GM12878 (cell line): ENCODE measurements at regions not wholly inside any gene's neighbourhood (a gene's known extent, or its start where the extent isn't known, plus 50 kb on each side); places are given as distances from the start of the nearest gene placed in this dataset.

ENCODE experiments used
- ATAC-seq: fragments of 200-7000 bp; cut with Tn5 transposase; 3 replicates; pipeline ENCODE4 v1.9.1; 2020; ENCODE audit warnings: mild to moderate bottlenecking, moderate library complexity
- BruUV-seq: library from RNA; stranded (reverse); fragments of 400-500 nt; replicated peaks from 2 replicates; lab custom pipeline; 2021; lab: Mats Ljungman, UMichigan
- CTCF ChIA-PET: fragments of 300-600 bp; sonication (Branson Sonifier 250); formaldehyde crosslinking; extraction: SDS; loops from one replicate; lab custom pipeline; 2021; ENCODE audit warnings: inconsistent platforms; lab: Yijun Ruan, JAX
- POLR2A ChIA-PET: fragments of 350-600 bp; formaldehyde crosslinking; extraction: SDS; loops from one replicate; lab custom pipeline; 2021; ENCODE audit warnings: inconsistent platforms; lab: Charles Lee
- RAD21 ChIA-PET: fragments of 300-600 bp; sonication (Branson Sonifier 250); formaldehyde crosslinking; loops from one replicate; lab custom pipeline; 2023; ENCODE audit warnings: antibody characterized with exemption; ENCODE audit not compliant: unreplicated experiment; lab: Charles Lee
- SMC1A ChIA-PET: fragments of 300-600 bp; sonication (Branson Sonifier 250); formaldehyde crosslinking; loops from one replicate; lab custom pipeline; 2023; ENCODE audit not compliant: unreplicated experiment, uncharacterized antibody; lab: Charles Lee
- DNase-seq: peaks from one replicate; pipeline ENCODE4 v3.0.0-alpha.2; 2011; ENCODE audit warnings: low read depth, low spot score
- FAIRE-seq: peaks from 3 replicates; lab custom pipeline; 2011; peaks lifted over from hg19 to GRCh38; lab: Jason Lieb, UNC
- H2AFZ ChIP-seq: 2 replicates; pipeline ENCODE4 v1.6.0; 2011; ENCODE audit warnings: low read depth, low read length, control low read depth; ENCODE audit not compliant: control insufficient read depth
- H3K27ac ChIP-seq: 2 replicates; pipeline ENCODE4 v1.5.1; 2011; ENCODE audit warnings: control low read depth; ENCODE audit not compliant: control insufficient read depth, insufficient read depth
- H3K27me3 ChIP-seq, 2 experiments: replicated peaks in 1 of 2; 2 replicates each; pipeline versions ENCODE4 v1.6.0 to v1.6.1; 2011; ENCODE audit warnings: low read length in 1 of 2; ENCODE audit not compliant: control insufficient read depth in 2 of 2, insufficient read depth in 2 of 2
- H3K36me3 ChIP-seq, 2 experiments: 2 replicates each; pipeline ENCODE4 v1.5.1; 2011; ENCODE audit warnings: low read length in 1 of 2; ENCODE audit not compliant: control insufficient read depth in 2 of 2, insufficient read depth in 2 of 2
- H3K4me1 ChIP-seq: 2 replicates; pipeline ENCODE4 v1.6.1; 2011; ENCODE audit warnings: mild to moderate bottlenecking, low read length, moderate library complexity, mixed read lengths; ENCODE audit not compliant: control insufficient read depth, insufficient read depth
- H3K4me2 ChIP-seq: 2 replicates; pipeline ENCODE4 v1.6.0; 2011; ENCODE audit warnings: control low read depth; ENCODE audit not compliant: control insufficient read depth, insufficient read depth
- H3K4me3 ChIP-seq: fragments of 200-600 bp; sonication (generic); 2 replicates; pipeline ENCODE4 v1.5.1; 2016
- H3K79me2 ChIP-seq: 2 replicates; pipeline ENCODE4 v1.6.0; 2011; ENCODE audit warnings: low read length; ENCODE audit not compliant: control insufficient read depth, insufficient read depth
- H3K9ac ChIP-seq: 2 replicates; pipeline ENCODE4 v1.8.0; 2011; ENCODE audit warnings: low read length, control low read depth, mixed read lengths; ENCODE audit not compliant: control insufficient read depth, insufficient read depth
- H3K9me3 ChIP-seq: replicated peaks from 3 replicates; pipeline ENCODE4 v1.5.1; 2011; ENCODE audit warnings: mild to moderate bottlenecking, low read length; ENCODE audit not compliant: control insufficient read depth, insufficient read depth
- H4K20me1 ChIP-seq: 2 replicates; pipeline ENCODE4 v1.6.0; 2011; ENCODE audit not compliant: control insufficient read depth, insufficient read depth
- EGR1 ChIP-seq, 2 experiments: IDR thresholded peaks; 1 replicate in 1 of 2; 2 replicates in 1 of 2; pipeline ENCODE4 v1.6.1; 2011 to 2012; ENCODE audit warnings: low read depth in 2 of 2, low read length in 2 of 2, borderline replicate concordance in 1 of 2, mild to moderate bottlenecking in 1 of 2, moderate library complexity in 1 of 2
- EZH2 ChIP-seq: IDR thresholded peaks from 2 replicates; pipeline ENCODE4 v1.6.1; 2012; ENCODE audit warnings: low read depth, mild to moderate bottlenecking, control low read depth, inconsistent platforms, low read length, borderline replicate concordance; ENCODE audit not compliant: control insufficient read depth
- HSF1 ChIP-seq: fragments of 150-350 bp; IDR thresholded peaks from 2 replicates; pipeline ENCODE4 v1.6.1; 2014; ENCODE audit warnings: mild to moderate bottlenecking, low read depth, low read length
- IKZF1 ChIP-seq: fragments of 450-650 bp; conservative IDR thresholded peaks from 2 replicates; pipeline ENCODE4 v1.6.1; 2017; ENCODE audit warnings: antibody characterized with exemption, mild to moderate bottlenecking
- MEF2A ChIP-seq: IDR thresholded peaks from 2 replicates; pipeline ENCODE4 v1.6.1; 2011; ENCODE audit warnings: low read depth, mild to moderate bottlenecking, low read length, moderate library complexity; ENCODE audit not compliant: insufficient read depth
- NFYA ChIP-seq: IDR thresholded peaks from 2 replicates; pipeline ENCODE4 v1.6.1; 2011; ENCODE audit warnings: low read depth, mild to moderate bottlenecking, low read length, improper control_type of control experiment, borderline replicate concordance
- PML ChIP-seq: IDR thresholded peaks from 2 replicates; pipeline ENCODE4 v1.6.1; 2012; ENCODE audit warnings: low read length, inconsistent platforms
- SPI1 ChIP-seq: IDR thresholded peaks from 2 replicates; pipeline ENCODE4 v1.6.1; 2011; ENCODE audit warnings: low read depth, mild to moderate bottlenecking, low read length, moderate library complexity, borderline replicate concordance; ENCODE audit not compliant: insufficient read depth
- STAT3 ChIP-seq: IDR thresholded peaks from 2 replicates; pipeline ENCODE4 v1.6.1; 2011; ENCODE audit warnings: low read depth, low read length, improper control_type of control experiment
- TCF7 ChIP-seq: IDR thresholded peaks from 2 replicates; pipeline ENCODE4 v1.6.1; 2014; ENCODE audit warnings: antibody characterized with exemption, borderline replicate concordance
- ZNF622 ChIP-seq: fragments of 450-650 bp; IDR thresholded peaks from 2 replicates; pipeline ENCODE4 v1.6.1; 2017; ENCODE audit warnings: mild to moderate bottlenecking, inconsistent platforms
- ZSCAN29 ChIP-seq: fragments of 450-650 bp; IDR thresholded peaks from 2 replicates; pipeline ENCODE4 v1.6.1; 2017; ENCODE audit warnings: mild to moderate bottlenecking, moderate library complexity
- WGBS: methylation state at CpG from one replicate; pipeline ENCODE4 v1.1.6; 2016; ENCODE audit warnings: low lambda C conversion rate; ENCODE audit not compliant: insufficient replicate concordance, insufficient coverage; ENCODE audit errors: missing lambda C conversion rate; 5-methylcytosine and 5-hydroxymethylcytosine counted together
- in situ Hi-C: fragments of 300-500 bp; cut with MboI; formaldehyde crosslinking; loops from 9 replicates; pipeline ENCODE4 v1.14.3; 2018; ENCODE audit warnings: mixed read lengths
- intact Hi-C: fragments of 100-400 bp; cut with micrococcal nuclease; formaldehyde crosslinking; loops from one replicate; pipeline ENCODE4 v1.14.2; 2022; ENCODE audit not compliant: unreplicated experiment
- TF ChIP-seq, protein P1 (sequence below): IDR thresholded peaks from 2 replicates; pipeline ENCODE4 v1.6.1; 2012; ENCODE audit warnings: low read depth, low read length, improper control_type of control experiment
- TF ChIP-seq, protein P2 (sequence below): fragments of 450-650 bp; IDR thresholded peaks from 2 replicates; pipeline ENCODE4 v1.6.1; 2017; ENCODE audit warnings: mild to moderate bottlenecking, low read depth, inconsistent platforms; ENCODE audit not compliant: poor library complexity, severe bottlenecking

DNA sequence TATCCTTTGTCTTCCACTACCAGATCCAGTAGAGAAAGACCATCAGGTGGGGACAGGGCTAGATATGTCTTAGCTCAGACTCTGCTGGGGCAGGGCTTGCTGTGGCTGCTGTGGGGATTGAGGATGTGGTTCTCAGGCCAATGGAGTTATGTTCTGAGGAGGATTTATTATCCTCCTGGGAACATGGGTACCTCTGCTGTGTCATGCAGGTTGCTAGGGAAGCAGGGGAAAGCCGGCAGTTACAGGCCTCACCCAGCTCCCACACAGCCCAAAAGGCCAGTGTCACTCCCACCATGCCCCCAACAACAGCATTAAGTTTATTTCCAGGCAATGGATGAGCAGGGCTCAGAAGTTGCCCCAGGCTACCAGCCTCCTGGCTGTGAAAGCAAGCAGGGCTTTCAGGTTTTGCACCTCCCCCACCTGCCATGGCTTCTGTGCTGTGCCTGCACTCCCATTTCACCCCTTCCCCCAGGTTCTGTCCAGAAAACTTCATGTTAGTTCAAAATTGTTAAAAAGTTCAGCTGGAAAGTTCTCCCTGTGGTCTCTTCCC lies 879.9 kb downstream of the ARAP2 start:
- ATAC-seq (no peak), DNase-seq (no peak), FAIRE-seq (no peak)
- in situ Hi-C loops (no loop called here), intact Hi-C loops (no loop called here)
- H3K9me3 ChIP-seq, result no peaks in the 10 kb centered on the region
- H3K79me2 ChIP-seq, result no peaks in the 10 kb centered on the region
- RAD21 ChIA-PET, result no interaction called here
- H3K4me3 ChIP-seq, result no peak overlapping the region
- H2AFZ ChIP-seq, result no peak overlapping the region
- no TSS peak for BruUV-seq
- CTCF ChIA-PET, result no interaction called here
- H4K20me1 ChIP-seq, result no peaks in the 10 kb centered on the region
- 0% methylated on average over 1 of the region's 1 CpG for WGBS
- H3K36me3 ChIP-seq, result no peaks in the 10 kb centered on the region
- POLR2A ChIA-PET, result no interaction called here
- no peak overlapping the region for H3K4me2 ChIP-seq
- H3K4me1 ChIP-seq, result no peaks in the 10 kb centered on the region
- SMC1A ChIA-PET, result no interaction called here
- H3K27me3 ChIP-seq, result no peaks in the 10 kb centered on the region
- TF ChIP-seq TCF7 (no peak), SPI1 (no peak), NFYA (no peak), HSF1 (no peak), EZH2 (no peak), STAT3 (no peak)
- no peak overlapping the region for H3K9ac ChIP-seq
- H3K27ac ChIP-seq, result no peak overlapping the region

DNA sequence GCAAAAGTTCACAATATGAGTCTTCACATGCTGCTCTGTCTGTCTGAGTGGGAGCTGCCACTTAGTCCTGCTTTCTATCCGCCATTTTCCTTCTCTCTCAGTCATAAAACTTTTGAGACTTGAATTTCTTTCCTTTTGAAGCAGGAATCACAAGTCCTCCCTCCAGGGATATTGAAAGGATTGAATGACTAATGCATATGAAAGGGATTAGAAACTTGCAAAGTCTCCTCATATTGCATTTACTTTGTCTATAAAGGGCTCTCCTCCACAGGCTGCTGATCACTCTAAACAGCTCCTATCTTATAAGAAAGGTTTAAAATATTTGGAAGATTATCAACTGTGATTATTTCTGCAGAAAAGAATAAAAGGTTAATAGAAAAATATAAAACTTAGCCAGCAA lies 879.1 kb downstream of the ARAP2 start:
- WGBS, result 0% methylated on average over 1 of the region's 1 CpG
- BruUV-seq, result no TSS peak
- ATAC-seq (no peak), FAIRE-seq (no peak), DNase-seq (no peak)
- no peak overlapping the region for H3K27ac ChIP-seq
- H2AFZ ChIP-seq, result no peak overlapping the region
- no peaks in the 10 kb centered on the region for H3K9me3 ChIP-seq
- H3K4me1 ChIP-seq, result no peaks in the 10 kb centered on the region
- no peak overlapping the region for H3K4me3 ChIP-seq
- no peaks in the 10 kb centered on the region for H3K79me2 ChIP-seq
- ChIA-PET SMC1A (no interaction called here), CTCF (no interaction called here), POLR2A (no interaction called here), RAD21 (no interaction called here)
- H3K9ac ChIP-seq, result no peak overlapping the region
- H3K4me2 ChIP-seq, result no peak overlapping the region
- no peaks in the 10 kb centered on the region for H3K36me3 ChIP-seq
- in situ Hi-C loops (no loop called here), intact Hi-C loops (no loop called here)
- no peaks in the 10 kb centered on the region for H3K27me3 ChIP-seq
- H4K20me1 ChIP-seq, result no peaks in the 10 kb centered on the region
- TF ChIP-seq, protein P1, sequence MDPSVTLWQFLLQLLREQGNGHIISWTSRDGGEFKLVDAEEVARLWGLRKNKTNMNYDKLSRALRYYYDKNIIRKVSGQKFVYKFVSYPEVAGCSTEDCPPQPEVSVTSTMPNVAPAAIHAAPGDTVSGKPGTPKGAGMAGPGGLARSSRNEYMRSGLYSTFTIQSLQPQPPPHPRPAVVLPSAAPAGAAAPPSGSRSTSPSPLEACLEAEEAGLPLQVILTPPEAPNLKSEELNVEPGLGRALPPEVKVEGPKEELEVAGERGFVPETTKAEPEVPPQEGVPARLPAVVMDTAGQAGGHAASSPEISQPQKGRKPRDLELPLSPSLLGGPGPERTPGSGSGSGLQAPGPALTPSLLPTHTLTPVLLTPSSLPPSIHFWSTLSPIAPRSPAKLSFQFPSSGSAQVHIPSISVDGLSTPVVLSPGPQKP, result no peak
- TF ChIP-seq ZNF622 (no peak), IKZF1 (no peak), PML (no peak), ZSCAN29 (no peak), MEF2A (no peak), EGR1 (IDR thresholded peaks at IDR 0.05; ENCODE audit: borderline replicate concordance in 1 of 2, low read depth in 2 of 2, low read length in 2 of 2) (no peak)
- TF ChIP-seq, protein P2, sequence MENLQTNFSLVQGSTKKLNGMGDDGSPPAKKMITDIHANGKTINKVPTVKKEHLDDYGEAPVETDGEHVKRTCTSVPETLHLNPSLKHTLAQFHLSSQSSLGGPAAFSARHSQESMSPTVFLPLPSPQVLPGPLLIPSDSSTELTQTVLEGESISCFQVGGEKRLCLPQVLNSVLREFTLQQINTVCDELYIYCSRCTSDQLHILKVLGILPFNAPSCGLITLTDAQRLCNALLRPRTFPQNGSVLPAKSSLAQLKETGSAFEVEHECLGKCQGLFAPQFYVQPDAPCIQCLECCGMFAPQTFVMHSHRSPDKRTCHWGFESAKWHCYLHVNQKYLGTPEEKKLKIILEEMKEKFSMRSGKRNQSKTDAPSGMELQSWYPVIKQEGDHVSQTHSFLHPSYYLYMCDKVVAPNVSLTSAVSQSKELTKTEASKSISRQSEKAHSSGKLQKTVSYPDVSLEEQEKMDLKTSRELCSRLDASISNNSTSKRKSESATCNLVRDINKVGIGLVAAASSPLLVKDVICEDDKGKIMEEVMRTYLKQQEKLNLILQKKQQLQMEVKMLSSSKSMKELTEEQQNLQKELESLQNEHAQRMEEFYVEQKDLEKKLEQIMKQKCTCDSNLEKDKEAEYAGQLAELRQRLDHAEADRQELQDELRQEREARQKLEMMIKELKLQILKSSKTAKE, result no peak
